Neural cell (in vitro differentiated cells): ENCODE measurements at regions not wholly inside any gene's neighbourhood (a gene's known extent, or its start where the extent isn't known, plus 50 kb on each side); places are given as distances from the start of the nearest gene placed in this dataset.
"Not testable (repeated sequence)": the region's sequence is repeated elsewhere in the genome, so short reads cannot be mapped to it uniquely, and the experiment has no call there.

Experiments
- H2AFZ ChIP-seq: fragments of 200-600, 300-800 bp; sonication (generic), shearing (Covaris generic); 2 replicates; pipeline ENCODE4 v1.6.0; 2014; ENCODE audit warnings: low read depth, mild to moderate bottlenecking, antibody characterized with exemption, low read length, moderate library complexity
- H3F3A ChIP-seq: fragments of 200-600 bp; shearing (Covaris generic); 2 replicates; pipeline ENCODE4 v1.6.1; 2016; ENCODE audit warnings: mild to moderate bottlenecking, moderate library complexity, mixed read lengths, antibody characterized with exemption, low read length; ENCODE audit not compliant: insufficient read depth, poor library complexity, severe bottlenecking
- H3K27ac ChIP-seq: fragments of 200-600, 300-800 bp; sonication (generic), shearing (Covaris generic); 2 replicates; pipeline ENCODE4 v1.5.1; 2014; ENCODE audit warnings: mild to moderate bottlenecking, low read length, moderate library complexity
- H3K27me3 ChIP-seq: fragments of 300-800, 200-600 bp; sonication (generic), shearing (Covaris generic); 2 replicates; pipeline ENCODE4 v1.6.0; 2014; ENCODE audit warnings: mild to moderate bottlenecking, low read depth, low read length, moderate library complexity; ENCODE audit not compliant: insufficient read depth
- H3K36me3 ChIP-seq: fragments of 300-800, 200-600 bp; sonication (generic), shearing (Covaris generic); 2 replicates; pipeline ENCODE4 v1.5.1; 2014; ENCODE audit warnings: mild to moderate bottlenecking, antibody characterized with exemption, low read length, moderate library complexity; ENCODE audit not compliant: insufficient read depth
- H3K4me2 ChIP-seq: fragments of 300-800, 200-600 bp; sonication (generic), shearing (Covaris generic); 2 replicates; pipeline ENCODE4 v1.6.0; 2014; ENCODE audit warnings: mild to moderate bottlenecking, low read length
- H3K4me3 ChIP-seq: fragments of 300-800, 200-600 bp; sonication (generic), shearing (Covaris generic); 2 replicates; pipeline ENCODE4 v1.5.1; 2014; ENCODE audit warnings: mild to moderate bottlenecking, low read length, moderate library complexity
- H3K79me2 ChIP-seq: fragments of 200-600 bp; shearing (Covaris generic); replicated peaks from 2 replicates; pipeline ENCODE4 v1.6.0; 2014; ENCODE audit warnings: mild to moderate bottlenecking, low read length, moderate library complexity; ENCODE audit not compliant: insufficient read depth
- H3K9ac ChIP-seq: fragments of 300-800, 200-600 bp; sonication (generic), shearing (Covaris generic); 2 replicates; pipeline ENCODE4 v1.6.1; 2016; ENCODE audit warnings: mild to moderate bottlenecking, low read length, mixed read lengths
- H3K9me2 ChIP-seq: fragments of 200-600 bp; shearing (Covaris generic); 2 replicates; pipeline ENCODE4 v1.6.1; 2016; ENCODE audit warnings: mild to moderate bottlenecking, low read length, mixed read lengths; ENCODE audit not compliant: insufficient read depth
- H3K9me3 ChIP-seq: fragments of 200-600, 300-800 bp; sonication (generic), shearing (Covaris generic); 2 replicates; pipeline ENCODE4 v1.6.1; 2016; ENCODE audit warnings: mild to moderate bottlenecking, mixed run types, low read length, moderate library complexity, mixed read lengths
- H4K20me1 ChIP-seq: fragments of 200-600 bp; shearing (Covaris generic); 2 replicates; pipeline ENCODE4 v1.6.1; 2016; ENCODE audit warnings: mild to moderate bottlenecking, mixed run types; ENCODE audit not compliant: insufficient read depth
- EP300 ChIP-seq: fragments of 450-650 bp; conservative IDR thresholded peaks from 2 replicates; pipeline ENCODE4 v1.6.1; 2014; ENCODE audit warnings: antibody characterized with exemption, mild to moderate bottlenecking, moderate library complexity; ENCODE audit not compliant: poor library complexity, severe bottlenecking
- MXI1 ChIP-seq: fragments of 450-650 bp; conservative IDR thresholded peaks from 2 replicates; pipeline ENCODE4 v1.6.1; 2014; ENCODE audit warnings: antibody characterized with exemption, mild to moderate bottlenecking; ENCODE audit not compliant: poor library complexity, severe bottlenecking
- POLR2AphosphoS5 ChIP-seq: IDR thresholded peaks from 2 replicates; pipeline ENCODE4 v1.6.1; 2012
- RAD21 ChIP-seq: fragments of 450-650 bp; conservative IDR thresholded peaks from 2 replicates; pipeline ENCODE4 v1.6.1; 2014; ENCODE audit warnings: antibody characterized with exemption, mild to moderate bottlenecking, moderate library complexity
- TF ChIP-seq, protein P1 (sequence below): fragments of 450-650 bp; IDR thresholded peaks from 2 replicates; pipeline ENCODE4 v1.5.1; 2014; ENCODE audit warnings: antibody characterized with exemption, mild to moderate bottlenecking, moderate library complexity; ENCODE audit not compliant: poor library complexity, severe bottlenecking
- TF ChIP-seq, protein P2 (sequence below): IDR thresholded peaks from 2 replicates; pipeline ENCODE4 v1.6.1; 2012; ENCODE audit warnings: borderline replicate concordance

DNA sequence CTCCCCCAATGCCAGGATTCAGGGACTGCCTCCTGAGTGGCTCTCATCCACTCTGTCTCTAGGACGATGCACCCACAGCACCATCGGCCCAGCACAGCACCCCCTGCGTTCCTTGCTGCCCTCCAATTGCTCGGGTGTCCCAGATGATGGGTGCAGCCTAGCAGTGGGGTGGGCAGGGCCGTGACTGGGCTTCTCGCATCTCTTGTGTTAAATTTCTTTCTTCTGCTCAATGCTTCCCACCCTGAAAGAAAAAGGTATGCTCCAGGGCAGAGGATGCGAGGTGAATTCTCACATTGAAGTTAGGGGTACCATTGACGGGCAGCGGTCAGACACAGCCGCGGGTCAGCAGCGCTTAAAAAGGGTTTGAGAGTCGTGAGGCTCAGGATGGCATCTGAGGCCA is 232.4 kb upstream of the SGCG start:
- Histone ChIP-seq H3K79me2 (no peaks in the 10 kb centered on the region), H3K4me2 (no peak overlapping the region), H4K20me1 (no peaks in the 10 kb centered on the region), H3K27ac (no peak overlapping the region), H2AFZ (no peak overlapping the region), H3K9me3 (no peaks in the 10 kb centered on the region), H3K9ac (no peak overlapping the region), H3K36me3 (no peaks in the 10 kb centered on the region), H3K9me2 (no peaks in the 10 kb centered on the region), H3K27me3 (no peaks in the 10 kb centered on the region), H3K4me3 (no peak overlapping the region), H3F3A (no peaks in the 10 kb centered on the region)
- TF ChIP-seq MXI1 (no peak), EP300 (no peak), RAD21 (no peak), POLR2AphosphoS5 (no peak)
- TF ChIP-seq, protein P1, sequence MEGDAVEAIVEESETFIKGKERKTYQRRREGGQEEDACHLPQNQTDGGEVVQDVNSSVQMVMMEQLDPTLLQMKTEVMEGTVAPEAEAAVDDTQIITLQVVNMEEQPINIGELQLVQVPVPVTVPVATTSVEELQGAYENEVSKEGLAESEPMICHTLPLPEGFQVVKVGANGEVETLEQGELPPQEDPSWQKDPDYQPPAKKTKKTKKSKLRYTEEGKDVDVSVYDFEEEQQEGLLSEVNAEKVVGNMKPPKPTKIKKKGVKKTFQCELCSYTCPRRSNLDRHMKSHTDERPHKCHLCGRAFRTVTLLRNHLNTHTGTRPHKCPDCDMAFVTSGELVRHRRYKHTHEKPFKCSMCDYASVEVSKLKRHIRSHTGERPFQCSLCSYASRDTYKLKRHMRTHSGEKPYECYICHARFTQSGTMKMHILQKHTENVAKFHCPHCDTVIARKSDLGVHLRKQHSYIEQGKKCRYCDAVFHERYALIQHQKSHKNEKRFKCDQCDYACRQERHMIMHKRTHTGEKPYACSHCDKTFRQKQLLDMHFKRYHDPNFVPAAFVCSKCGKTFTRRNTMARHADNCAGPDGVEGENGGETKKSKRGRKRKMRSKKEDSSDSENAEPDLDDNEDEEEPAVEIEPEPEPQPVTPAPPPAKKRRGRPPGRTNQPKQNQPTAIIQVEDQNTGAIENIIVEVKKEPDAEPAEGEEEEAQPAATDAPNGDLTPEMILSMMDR = no peak
- TF ChIP-seq, protein P2, sequence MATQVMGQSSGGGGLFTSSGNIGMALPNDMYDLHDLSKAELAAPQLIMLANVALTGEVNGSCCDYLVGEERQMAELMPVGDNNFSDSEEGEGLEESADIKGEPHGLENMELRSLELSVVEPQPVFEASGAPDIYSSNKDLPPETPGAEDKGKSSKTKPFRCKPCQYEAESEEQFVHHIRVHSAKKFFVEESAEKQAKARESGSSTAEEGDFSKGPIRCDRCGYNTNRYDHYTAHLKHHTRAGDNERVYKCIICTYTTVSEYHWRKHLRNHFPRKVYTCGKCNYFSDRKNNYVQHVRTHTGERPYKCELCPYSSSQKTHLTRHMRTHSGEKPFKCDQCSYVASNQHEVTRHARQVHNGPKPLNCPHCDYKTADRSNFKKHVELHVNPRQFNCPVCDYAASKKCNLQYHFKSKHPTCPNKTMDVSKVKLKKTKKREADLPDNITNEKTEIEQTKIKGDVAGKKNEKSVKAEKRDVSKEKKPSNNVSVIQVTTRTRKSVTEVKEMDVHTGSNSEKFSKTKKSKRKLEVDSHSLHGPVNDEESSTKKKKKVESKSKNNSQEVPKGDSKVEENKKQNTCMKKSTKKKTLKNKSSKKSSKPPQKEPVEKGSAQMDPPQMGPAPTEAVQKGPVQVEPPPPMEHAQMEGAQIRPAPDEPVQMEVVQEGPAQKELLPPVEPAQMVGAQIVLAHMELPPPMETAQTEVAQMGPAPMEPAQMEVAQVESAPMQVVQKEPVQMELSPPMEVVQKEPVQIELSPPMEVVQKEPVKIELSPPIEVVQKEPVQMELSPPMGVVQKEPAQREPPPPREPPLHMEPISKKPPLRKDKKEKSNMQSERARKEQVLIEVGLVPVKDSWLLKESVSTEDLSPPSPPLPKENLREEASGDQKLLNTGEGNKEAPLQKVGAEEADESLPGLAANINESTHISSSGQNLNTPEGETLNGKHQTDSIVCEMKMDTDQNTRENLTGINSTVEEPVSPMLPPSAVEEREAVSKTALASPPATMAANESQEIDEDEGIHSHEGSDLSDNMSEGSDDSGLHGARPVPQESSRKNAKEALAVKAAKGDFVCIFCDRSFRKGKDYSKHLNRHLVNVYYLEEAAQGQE = no peak

DNA sequence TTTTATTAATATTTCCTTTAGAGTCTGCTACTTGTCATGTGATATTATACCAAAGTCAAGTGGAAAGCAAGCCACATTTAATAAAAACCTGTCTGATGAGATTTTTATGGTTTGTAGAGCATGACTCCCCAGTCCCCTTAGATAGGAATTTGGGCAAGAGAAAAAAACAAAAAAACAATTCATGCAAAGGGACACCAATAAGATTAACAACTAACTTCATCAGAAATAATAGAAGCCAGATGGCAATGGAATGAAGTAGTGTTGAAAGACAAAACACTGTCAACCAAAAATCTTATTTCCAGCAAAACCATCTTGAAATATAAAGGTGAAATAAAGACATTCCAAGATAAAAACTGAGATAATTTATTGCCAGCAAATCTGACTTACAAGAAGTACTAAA is 228.8 kb upstream of the SGCG start:
- H3K27ac ChIP-seq, H3K9ac ChIP-seq, H4K20me1 ChIP-seq, H3K4me2 ChIP-seq, H3K4me3 ChIP-seq, H3K27me3 ChIP-seq, H3F3A ChIP-seq, H3K9me2 ChIP-seq, H2AFZ ChIP-seq, H3K36me3 ChIP-seq, H3K9me3 ChIP-seq, H3K79me2 ChIP-seq: not testable (repeated sequence)

DNA sequence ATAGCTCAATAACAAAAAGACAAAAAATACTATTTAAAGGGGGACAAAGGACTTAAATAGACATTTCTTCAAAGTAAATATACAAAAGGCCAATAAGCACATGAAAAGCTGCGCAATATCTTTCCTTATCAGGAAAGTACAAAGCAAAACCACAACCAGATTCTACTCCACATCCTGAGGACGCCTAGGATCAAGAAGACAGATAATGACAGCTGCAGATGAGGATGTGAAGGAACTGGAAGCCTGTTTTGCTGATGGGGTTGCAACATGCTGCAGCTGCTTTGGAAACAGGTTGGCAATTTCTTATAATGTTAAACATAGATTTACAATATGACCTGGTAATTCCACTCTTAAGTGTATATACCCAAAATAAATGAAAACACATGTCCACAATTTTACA is 225.6 kb upstream of the SGCG start:
- H3K9ac ChIP-seq, H3K27me3 ChIP-seq, H3K9me3 ChIP-seq, H3K4me2 ChIP-seq, H3K9me2 ChIP-seq, H4K20me1 ChIP-seq, H3K4me3 ChIP-seq, H3K27ac ChIP-seq, H2AFZ ChIP-seq, H3K79me2 ChIP-seq, H3F3A ChIP-seq, H3K36me3 ChIP-seq: not testable (repeated sequence)

DNA sequence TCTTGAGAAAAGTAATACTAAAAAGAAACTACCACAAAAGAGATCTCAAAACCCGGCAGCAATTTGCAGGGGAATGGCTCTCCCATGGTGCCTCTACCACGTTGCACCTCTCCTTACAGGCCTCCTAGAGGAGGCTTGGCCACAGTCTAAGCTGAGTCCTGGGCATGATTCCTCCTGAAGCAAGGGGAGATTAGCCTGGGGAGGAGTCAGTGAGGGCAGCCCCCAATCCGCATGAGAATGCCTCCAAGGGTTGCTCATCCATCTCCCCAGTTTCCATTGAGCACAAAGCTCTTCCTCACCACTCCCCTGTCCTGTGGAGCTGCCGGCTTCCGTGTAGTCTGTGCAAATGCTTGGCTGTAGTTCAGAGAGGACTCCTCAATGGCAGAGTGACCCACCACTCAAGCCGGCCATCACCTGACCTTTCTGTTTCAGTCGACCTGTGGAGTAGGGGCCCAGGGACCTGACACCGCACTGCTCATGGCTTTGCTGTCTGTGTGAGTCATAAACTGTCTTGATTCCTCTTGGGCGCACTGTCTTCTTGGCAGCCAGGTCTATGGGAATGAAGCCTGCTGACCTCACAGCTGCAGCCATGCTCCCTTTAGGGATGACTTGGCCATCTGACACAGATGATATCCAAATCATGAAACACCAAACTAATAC is 224.2 kb upstream of the SGCG start:
- H3K4me2 ChIP-seq, H3K9me2 ChIP-seq, H3K9me3 ChIP-seq, H3K27me3 ChIP-seq, H3K9ac ChIP-seq, H3K4me3 ChIP-seq, H3K36me3 ChIP-seq, H3K27ac ChIP-seq, H3K79me2 ChIP-seq, H3F3A ChIP-seq, H4K20me1 ChIP-seq, H2AFZ ChIP-seq: not testable (repeated sequence)

DNA sequence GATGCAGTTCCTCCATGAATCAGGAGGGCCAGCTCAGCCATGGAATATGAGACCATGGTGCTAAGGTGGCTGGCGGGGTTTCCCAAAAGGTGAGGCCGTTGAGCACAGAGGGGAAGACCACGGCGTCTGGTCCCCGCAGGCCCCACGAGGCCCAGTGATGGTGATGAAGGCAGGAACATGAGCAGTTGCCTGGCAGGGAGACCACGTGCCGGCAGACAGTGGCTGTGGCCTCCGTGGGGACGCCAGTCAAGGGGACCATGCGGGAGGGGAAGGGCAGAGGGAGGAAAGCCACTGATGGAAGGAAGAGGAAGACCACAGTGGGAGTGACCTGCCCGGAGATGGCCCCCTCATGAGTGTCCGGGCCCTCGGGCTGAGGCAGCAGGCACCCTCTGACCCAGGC is 220.9 kb upstream of the SGCG start:
- H3K4me2 ChIP-seq, H3F3A ChIP-seq, H3K79me2 ChIP-seq, H2AFZ ChIP-seq, H3K9me2 ChIP-seq, H3K4me3 ChIP-seq, H3K9ac ChIP-seq, H3K36me3 ChIP-seq, H3K27ac ChIP-seq, H3K27me3 ChIP-seq, H3K9me3 ChIP-seq, H4K20me1 ChIP-seq: not testable (repeated sequence)
